IMR-90 (cell line): ENCODE measurements at regions not wholly inside any gene's neighbourhood (a gene's known extent, or its start where the extent isn't known, plus 50 kb on each side); places are given as distances from the start of the nearest gene placed in this dataset.

ENCODE experiments used
- ATAC-seq: fragments of 200-7000 bp; cut with Tn5 transposase; 2 replicates; pipeline ENCODE4 v1.9.1; 2020; ENCODE audit warnings: low read depth, mild to moderate bottlenecking, moderate library complexity
- BruUV-seq: library from RNA; stranded (reverse); fragments of 400-500 nt; replicated peaks from 2 replicates; lab custom pipeline; 2021; lab: Mats Ljungman, UMichigan
- CTCF ChIA-PET: fragments of 300-600 bp; formaldehyde crosslinking; extraction: SDS; loops from one replicate; lab custom pipeline; 2021; ENCODE audit warnings: antibody characterized with exemption; lab: Yijun Ruan, JAX
- POLR2A ChIA-PET: fragments of 300-600 bp; sonication (Branson Sonifier 250); formaldehyde crosslinking; loops from one replicate; lab custom pipeline; 2022; ENCODE audit warnings: antibody characterized with exemption; ENCODE audit not compliant: unreplicated experiment; lab: Charles Lee
- DNase-seq: peaks from one replicate; pipeline ENCODE4 v3.0.0; 2013
- H2AFZ ChIP-seq: replicated peaks from 2 replicates; pipeline ENCODE3; 2013; ENCODE audit warnings: low read length, mild to moderate bottlenecking; ENCODE audit not compliant: poor library complexity
- H2AK5ac ChIP-seq: 2 replicates; pipeline ENCODE4 v1.6.1; 2013; ENCODE audit warnings: low read depth, low read length, inconsistent platforms
- H2AK9ac ChIP-seq: replicated peaks from 2 replicates; pipeline ENCODE3; 2013; ENCODE audit warnings: mild to moderate bottlenecking, low read depth, low read length, moderate library complexity; ENCODE audit not compliant: poor library complexity
- H2BK120ac ChIP-seq: 2 replicates; pipeline ENCODE4 v1.6.1; 2013; ENCODE audit warnings: low read depth, low read length, inconsistent platforms
- H2BK15ac ChIP-seq: 3 replicates; pipeline ENCODE4 v1.6.1; 2013; ENCODE audit warnings: low read depth, low read length, inconsistent platforms
- H2BK20ac ChIP-seq: 2 replicates; pipeline ENCODE4 v1.6.1; 2013; ENCODE audit warnings: low read depth, mild to moderate bottlenecking, inconsistent platforms, low read length, moderate library complexity
- H2BK5ac ChIP-seq: 2 replicates; pipeline ENCODE4 v1.6.1; 2013; ENCODE audit warnings: mild to moderate bottlenecking, low read depth, low read length, inconsistent platforms; ENCODE audit not compliant: poor library complexity, severe bottlenecking
- H3K14ac ChIP-seq: replicated peaks from 2 replicates; pipeline ENCODE4 v1.6.1; 2013; ENCODE audit warnings: low read depth, low read length, inconsistent platforms
- H3K18ac ChIP-seq: 2 replicates; pipeline ENCODE4 v1.6.1; 2013; ENCODE audit warnings: low read depth, low read length, control low read depth
- H3K23ac ChIP-seq: 2 replicates; pipeline ENCODE4 v1.6.1; 2013; ENCODE audit warnings: low read depth, low read length, inconsistent platforms
- H3K27ac ChIP-seq: 2 replicates; pipeline ENCODE4 v1.5.1; 2013; ENCODE audit warnings: mild to moderate bottlenecking, control low read depth, low read length; ENCODE audit not compliant: insufficient read depth
- H3K27me3 ChIP-seq: 2 replicates; pipeline ENCODE4 v1.6.1; 2013; ENCODE audit warnings: low read length; ENCODE audit not compliant: control insufficient read depth, insufficient read depth
- H3K36me3 ChIP-seq: 2 replicates; pipeline ENCODE4 v1.6.1; 2013; ENCODE audit warnings: low read length, mixed read lengths; ENCODE audit not compliant: control insufficient read depth, insufficient read depth
- H3K4ac ChIP-seq: 2 replicates; pipeline ENCODE4 v1.6.1; 2013; ENCODE audit warnings: low read depth, low read length, inconsistent platforms
- H3K4me1 ChIP-seq: 2 replicates; pipeline ENCODE4 v1.6.1; 2013; ENCODE audit warnings: low read length, mixed read lengths; ENCODE audit not compliant: control insufficient read depth, insufficient read depth
- H3K4me2 ChIP-seq: 2 replicates; pipeline ENCODE4 v1.6.1; 2013; ENCODE audit warnings: low read depth, mild to moderate bottlenecking, control low read depth, low read length, moderate library complexity
- H3K4me3 ChIP-seq: 2 replicates; pipeline ENCODE4 v1.5.1; 2013; ENCODE audit warnings: low read depth, mild to moderate bottlenecking, control low read depth, low read length, moderate library complexity; ENCODE audit not compliant: insufficient read depth
- H3K56ac ChIP-seq: 2 replicates; pipeline ENCODE4 v1.6.1; 2013; ENCODE audit warnings: low read length, inconsistent platforms; ENCODE audit not compliant: insufficient read depth; ENCODE audit errors: extremely low read depth
- H3K79me1 ChIP-seq, 2 experiments: 2 replicates each; pipeline ENCODE4 v1.6.1; 2013; ENCODE audit warnings: low read length in 2 of 2, inconsistent platforms in 1 of 2, low read depth in 1 of 2
- H3K9ac ChIP-seq: 2 replicates; pipeline ENCODE4 v1.6.1; 2013; ENCODE audit warnings: low read depth, low read length, control low read depth
- H3K9me1 ChIP-seq: 2 replicates; pipeline ENCODE4 v1.6.1; 2013; ENCODE audit warnings: low read length, inconsistent platforms; ENCODE audit not compliant: insufficient read depth
- H3K9me3 ChIP-seq: 2 replicates; pipeline ENCODE4 v1.6.1; 2013; ENCODE audit warnings: low read length; ENCODE audit not compliant: control insufficient read depth, insufficient read depth
- H4K20me1 ChIP-seq: 2 replicates; pipeline ENCODE4 v1.6.1; 2013; ENCODE audit warnings: low read length, inconsistent platforms; ENCODE audit not compliant: insufficient read depth
- H4K5ac ChIP-seq: 2 replicates; pipeline ENCODE4 v1.6.1; 2013; ENCODE audit warnings: mild to moderate bottlenecking, low read depth, low read length, control low read depth
- H4K8ac ChIP-seq, 2 experiments: 2 replicates each; pipeline ENCODE4 v1.6.1; 2013; ENCODE audit warnings: low read depth in 2 of 2, low read length in 2 of 2, control low read depth in 1 of 2, inconsistent platforms in 1 of 2
- H4K91ac ChIP-seq: 2 replicates; pipeline ENCODE4 v1.6.1; 2013; ENCODE audit warnings: low read depth, low read length, inconsistent platforms; ENCODE audit not compliant: insufficient read depth
- CHD1 ChIP-seq: IDR thresholded peaks from 2 replicates; pipeline ENCODE4 v1.6.1; 2012; ENCODE audit warnings: low read depth, low read length, improper control_type of control experiment
- MXI1 ChIP-seq: IDR thresholded peaks from 2 replicates; pipeline ENCODE4 v1.6.1; 2012; ENCODE audit warnings: low read depth, mild to moderate bottlenecking, low read length, moderate library complexity, borderline replicate concordance
- NFE2L2 ChIP-seq: fragments of 150-350 bp; IDR thresholded peaks from 2 replicates; pipeline ENCODE4 v1.6.1; 2016; ENCODE audit warnings: low read depth, mild to moderate bottlenecking, low read length
- POLR2A ChIP-seq: IDR thresholded peaks from 2 replicates; pipeline ENCODE4 v1.6.1; 2012; ENCODE audit warnings: mild to moderate bottlenecking, low read depth, low read length
- RAD21 ChIP-seq: IDR thresholded peaks from 2 replicates; pipeline ENCODE4 v1.6.1; 2012; ENCODE audit warnings: low read length, improper control_type of control experiment
- RFX5 ChIP-seq: IDR thresholded peaks from 2 replicates; pipeline ENCODE4 v1.8.0; 2012; ENCODE audit warnings: low read depth, mild to moderate bottlenecking, low read length, moderate library complexity
- SMC3 ChIP-seq: fragments of 150-350 bp; IDR thresholded peaks from 2 replicates; pipeline ENCODE4 v1.6.1; 2016; ENCODE audit warnings: low read depth, mild to moderate bottlenecking, antibody characterized with exemption, low read length, moderate library complexity
- USF2 ChIP-seq: fragments of 150-350 bp; IDR thresholded peaks from 2 replicates; pipeline ENCODE4 v1.6.1; 2017; ENCODE audit warnings: mild to moderate bottlenecking, antibody characterized with exemption, low read length, low read depth
- WGBS, 2 experiments: methylation state at CpG; one replicate each; pipeline versions ENCODE4 v1.1.5 to v1.1.7; 2013; ENCODE audit warnings: missing lambda C conversion rate in 2 of 2; ENCODE audit not compliant: insufficient read length in 1 of 2; ENCODE audit errors: extremely low coverage in 2 of 2; 5-methylcytosine and 5-hydroxymethylcytosine counted together
- dilution Hi-C: fragments of 300-500 bp; cut with HindIII; formaldehyde crosslinking; loops from one replicate; pipeline ENCODE4 v1.14.3; 2018; ENCODE audit warnings: low sequenced_read_pairs; ENCODE audit not compliant: unreplicated experiment
- in situ Hi-C: fragments of 300-500 bp; cut with MboI; formaldehyde crosslinking; loops from 3 replicates; pipeline ENCODE4 v1.14.3; 2019; ENCODE audit warnings: low sequenced_read_pairs, inconsistent platforms, mixed read lengths
- intact Hi-C: fragments of 100-400 bp; cut with micrococcal nuclease; formaldehyde crosslinking; loops from 2 replicates; pipeline ENCODE4 v1.10.0; 2022

- Histone ChIP-seq H3K9ac (no peak overlapping the region), H3K4me1 (peaks cover 4% of the 10 kb centered on the region), H3K9me3 (peaks cover 5% of the 10 kb centered on the region; the same call in 1 of the 2 replicates), H4K5ac (no peak overlapping the region), H4K20me1 (no peaks in the 10 kb centered on the region), H3K27ac (no peak overlapping the region), H3K23ac (no peak overlapping the region), H3K9me1 (no peaks in the 10 kb centered on the region), H2BK20ac (peak overlapping the region; percentile 55), H2AK9ac (no peak overlapping the region), H3K4ac (no peak overlapping the region), H2BK120ac (no peak overlapping the region), H3K79me1 (no peaks in the 10 kb centered on the region), H4K8ac (no peak overlapping the region), H3K14ac (no peak overlapping the region), H3K4me3 (no peak overlapping the region), H4K91ac (no peak overlapping the region), H3K27me3 (no peaks in the 10 kb centered on the region), H3K56ac (no peak overlapping the region), H3K4me2 (no peak overlapping the region), H2BK5ac (peak overlapping the region; percentile 41), H2AK5ac (no peak overlapping the region), H2BK15ac (no peak overlapping the region), H3K36me3 (no peaks in the 10 kb centered on the region), H3K18ac (no peak overlapping the region), H2AFZ (no peak overlapping the region)
- peak; percentile 45 for DNase-seq
- no TSS peak for BruUV-seq
- no peak for ATAC-seq
- intact Hi-C loops (loop anchor here (10.0 kb wide), 1 partner anchor 445 kb away; the partner anchor contains the start of gene PRICKLE1), dilution Hi-C loops (no loop called here), in situ Hi-C loops (no loop called here)
- CTCF ChIA-PET: no interaction called here
- POLR2A ChIA-PET: no interaction called here
- no CpG with 5 or more reads among the region's 2 CpGs for WGBS, 2 experiments
- TF ChIP-seq MXI1 (no peak), RFX5 (no peak), SMC3 (no peak), CHD1 (no peak), RAD21 (no peak), USF2 (no peak), NFE2L2 (no peak), POLR2A (no peak)
Observed at GRCh38 chr12:43029971-43030370, 440.4 kb upstream of the PRICKLE1 start.
